Memory B cell (primary cell): ENCODE measurements at regions not wholly inside any gene's neighbourhood (a gene's known extent, or its start where the extent isn't known, plus 50 kb on each side); places are given as distances from the start of the nearest gene placed in this dataset.
"Not testable (repeated sequence)": the region's sequence is repeated elsewhere in the genome, so short reads cannot be mapped to it uniquely, and the experiment has no call there.

ENCODE experiments used
- ATAC-seq: fragments of 150-1000 bp; cut with Tn5 transposase; 2 replicates; pipeline ENCODE4 v1.10.0; 2021; ENCODE audit warnings: low read depth, mild to moderate bottlenecking, moderate library complexity
- DNase-seq, 2 donors: peaks; one replicate each; pipeline ENCODE4 v3.0.0; 2022; ENCODE audit warnings: low spot score in 2 of 2
- H3K27ac Mint-ChIP-seq: one replicate; pipeline ENCODE4 v1.8.0; 2022; ENCODE audit warnings: mild to moderate bottlenecking, moderate library complexity, mixed read lengths
- H3K27me3 Mint-ChIP-seq: one replicate; pipeline ENCODE4 v1.8.0; 2022; ENCODE audit warnings: mixed read lengths
- H3K36me3 Mint-ChIP-seq: one replicate; pipeline ENCODE4 v1.8.0; 2022; ENCODE audit warnings: mild to moderate bottlenecking, mixed read lengths
- H3K4me1 Mint-ChIP-seq: one replicate; pipeline ENCODE4 v1.8.0; 2022; ENCODE audit warnings: mixed read lengths
- H3K4me3 Mint-ChIP-seq: one replicate; pipeline ENCODE4 v1.8.0; 2022; ENCODE audit warnings: mild to moderate bottlenecking, moderate library complexity, mixed read lengths
- H3K9me3 Mint-ChIP-seq: one replicate; pipeline ENCODE4 v1.8.0; 2022; ENCODE audit warnings: mixed read lengths

- no peaks in the 10 kb centered on the region for H3K9me3 Mint-ChIP-seq
- no peak for ATAC-seq
- no peak overlapping the region for H3K4me3 Mint-ChIP-seq
- no peak for DNase-seq
- no peaks in the 10 kb centered on the region for H3K36me3 Mint-ChIP-seq
- H3K4me1 Mint-ChIP-seq: no peaks in the 10 kb centered on the region
- no peak overlapping the region for H3K27ac Mint-ChIP-seq
- no peaks in the 10 kb centered on the region for H3K27me3 Mint-ChIP-seq
Observed at GRCh38 chr9:78676009-78676408, 379.1 kb downstream of the PSAT1 start.

GRCh38 chr9:78676623-78677022 lies 379.7 kb downstream of the PSAT1 start:
- Mint-ChIP-seq H3K4me1 (no peaks in the 10 kb centered on the region), H3K4me3 (no peak overlapping the region), H3K27ac (no peak overlapping the region), H3K9me3 (no peaks in the 10 kb centered on the region), H3K27me3 (no peaks in the 10 kb centered on the region), H3K36me3 (no peaks in the 10 kb centered on the region)
- DNase-seq: no peak
- ATAC-seq: no peak

DNA sequence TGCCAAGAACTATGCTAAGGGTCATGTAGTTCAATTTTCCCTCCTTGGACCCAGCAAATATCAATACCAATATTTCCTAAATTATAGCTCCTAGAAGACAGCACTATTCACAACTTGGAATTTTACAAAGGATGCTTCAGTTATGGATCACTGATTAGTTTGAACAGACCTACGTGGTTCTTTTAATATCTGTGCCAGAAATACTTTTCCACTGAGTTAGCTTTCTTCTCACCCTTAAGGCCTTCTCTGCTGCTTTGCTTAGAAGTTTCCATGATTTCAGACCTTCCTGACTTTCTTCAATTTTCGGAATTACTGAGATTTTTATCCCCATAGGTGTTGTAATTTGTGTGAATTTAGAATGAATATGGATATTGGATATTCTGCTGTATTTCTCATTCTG lies 380.4 kb downstream of the PSAT1 start:
- DNase-seq: no peak
- Mint-ChIP-seq H3K4me1 (no peaks in the 10 kb centered on the region), H3K36me3 (no peaks in the 10 kb centered on the region), H3K27ac (no peak overlapping the region), H3K27me3 (no peaks in the 10 kb centered on the region), H3K9me3 (no peaks in the 10 kb centered on the region), H3K4me3 (no peak overlapping the region)
- ATAC-seq: no peak

- no peak overlapping the region for H3K4me3 Mint-ChIP-seq
- no peaks in the 10 kb centered on the region for H3K36me3 Mint-ChIP-seq
- ATAC-seq (no peak), DNase-seq (no peak)
- peaks cover 1% of the 10 kb centered on the region for H3K27me3 Mint-ChIP-seq
- no peak overlapping the region for H3K27ac Mint-ChIP-seq
- H3K4me1 Mint-ChIP-seq: no peaks in the 10 kb centered on the region
- peaks cover 1% of the 10 kb centered on the region for H3K9me3 Mint-ChIP-seq
Observed at GRCh38 chr9:78678877-78679276, 382.0 kb downstream of the PSAT1 start.

- peaks cover 1% of the 10 kb centered on the region for H3K9me3 Mint-ChIP-seq
- H3K27me3 Mint-ChIP-seq: peaks cover 1% of the 10 kb centered on the region
- H3K4me3 Mint-ChIP-seq: no peak overlapping the region
- no peaks in the 10 kb centered on the region for H3K36me3 Mint-ChIP-seq
- no peak overlapping the region for H3K27ac Mint-ChIP-seq
- ATAC-seq (no peak), DNase-seq (no peak)
- H3K4me1 Mint-ChIP-seq: no peaks in the 10 kb centered on the region
Observed at GRCh38 chr9:78680196-78680595, 383.3 kb downstream of the PSAT1 start.

- no peaks in the 10 kb centered on the region for H3K36me3 Mint-ChIP-seq
- H3K9me3 Mint-ChIP-seq: peaks cover 1% of the 10 kb centered on the region
- no peaks in the 10 kb centered on the region for H3K4me1 Mint-ChIP-seq
Observed at GRCh38 chr9:78682216-78682615, 385.3 kb downstream of the PSAT1 start.

GRCh38 chr9:78685471-78685870 lies 388.5 kb downstream of the PSAT1 start:
- no peak for ATAC-seq
- H3K9me3 Mint-ChIP-seq: peaks cover 1% of the 10 kb centered on the region
- no peak for DNase-seq
- H3K27me3 Mint-ChIP-seq: peaks cover 1% of the 10 kb centered on the region
- H3K36me3 Mint-ChIP-seq: no peaks in the 10 kb centered on the region
- no peak overlapping the region for H3K4me3 Mint-ChIP-seq
- H3K27ac Mint-ChIP-seq: no peak overlapping the region
- H3K4me1 Mint-ChIP-seq: no peaks in the 10 kb centered on the region

More at GRCh38 chr9:78682216-78682615, 385.3 kb downstream of the PSAT1 start:
- DNase-seq (no peak), ATAC-seq (no peak)
- no peak overlapping the region for H3K27ac Mint-ChIP-seq
- no peak overlapping the region for H3K4me3 Mint-ChIP-seq
- peaks cover 1% of the 10 kb centered on the region for H3K27me3 Mint-ChIP-seq

GRCh38 chr9:78688796-78689195 lies 391.9 kb downstream of the PSAT1 start:
- H3K4me3 Mint-ChIP-seq: no peak overlapping the region

GRCh38 chr9:78691542-78691941 lies 394.6 kb downstream of the PSAT1 start:
- Mint-ChIP-seq H3K9me3 (no peaks in the 10 kb centered on the region), H3K4me1 (peaks cover 16% of the 10 kb centered on the region), H3K27ac (no peak overlapping the region), H3K27me3 (no peaks in the 10 kb centered on the region), H3K36me3 (no peaks in the 10 kb centered on the region), H3K4me3 (no peak overlapping the region)
- ATAC-seq: no peak
- DNase-seq: no peak

More at GRCh38 chr9:78688796-78689195, 391.9 kb downstream of the PSAT1 start:
- Mint-ChIP-seq H3K27ac (no peak overlapping the region), H3K36me3 (no peaks in the 10 kb centered on the region), H3K27me3 (no peaks in the 10 kb centered on the region), H3K9me3 (no peaks in the 10 kb centered on the region), H3K4me1 (peaks cover 8% of the 10 kb centered on the region)
- no peak for ATAC-seq
- DNase-seq: no peak

- no peaks in the 10 kb centered on the region for H3K9me3 Mint-ChIP-seq
- ATAC-seq (peak; percentile 36), DNase-seq (no peak)
- no peaks in the 10 kb centered on the region for H3K27me3 Mint-ChIP-seq
- H3K4me1 Mint-ChIP-seq: peaks cover 16% of the 10 kb centered on the region
- H3K36me3 Mint-ChIP-seq: no peaks in the 10 kb centered on the region
- H3K4me3 Mint-ChIP-seq: peak overlapping the region; percentile 63
- H3K27ac Mint-ChIP-seq: no peak overlapping the region
Observed at GRCh38 chr9:78692871-78693270, 395.9 kb downstream of the PSAT1 start.

DNA sequence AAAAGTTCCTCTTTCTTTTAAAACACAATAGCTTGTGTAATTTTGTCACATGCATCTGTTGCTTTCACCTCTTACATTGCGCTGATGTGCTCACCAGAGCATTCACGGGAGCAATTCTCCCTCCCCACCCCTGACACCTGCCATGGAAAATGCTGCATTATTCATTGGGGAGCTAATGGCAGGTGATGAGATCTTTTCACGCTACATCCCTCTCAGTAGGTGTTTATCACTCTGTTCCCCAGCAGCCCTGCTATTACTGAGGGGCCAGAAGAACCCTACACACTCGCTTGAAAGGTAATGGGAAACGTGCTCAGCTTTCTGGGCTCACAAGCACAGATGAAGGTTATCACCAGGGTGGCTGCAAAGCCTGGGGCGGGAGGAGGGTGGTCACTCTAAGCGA lies 398.0 kb downstream of the PSAT1 start:
- H3K27me3 Mint-ChIP-seq: no peaks in the 10 kb centered on the region
- peak overlapping the region; percentile 72 for H3K4me3 Mint-ChIP-seq
- H3K4me1 Mint-ChIP-seq: peaks cover 16% of the 10 kb centered on the region
- ATAC-seq (peak; percentile 79), DNase-seq (no peak)
- H3K9me3 Mint-ChIP-seq: no peaks in the 10 kb centered on the region
- H3K27ac Mint-ChIP-seq: peak overlapping the region; percentile 53
- no peaks in the 10 kb centered on the region for H3K36me3 Mint-ChIP-seq

- ATAC-seq (peak; percentile 33), DNase-seq (no peak)
- H3K36me3 Mint-ChIP-seq: no peaks in the 10 kb centered on the region
- peak overlapping the region; percentile 72 for H3K4me3 Mint-ChIP-seq
- H3K27me3 Mint-ChIP-seq: no peaks in the 10 kb centered on the region
- no peaks in the 10 kb centered on the region for H3K9me3 Mint-ChIP-seq
- peaks cover 16% of the 10 kb centered on the region for H3K4me1 Mint-ChIP-seq
- H3K27ac Mint-ChIP-seq: peak overlapping the region; percentile 53
Observed at GRCh38 chr9:78695519-78695918, 398.6 kb downstream of the PSAT1 start.

GRCh38 chr9:78697618-78698017 lies 400.7 kb downstream of the PSAT1 start:
- Mint-ChIP-seq H3K36me3 (no peaks in the 10 kb centered on the region), H3K4me1 (peaks cover 15% of the 10 kb centered on the region), H3K27me3 (no peaks in the 10 kb centered on the region), H3K27ac (no peak overlapping the region), H3K9me3 (no peaks in the 10 kb centered on the region), H3K4me3 (no peak overlapping the region)
- no peak for ATAC-seq
- DNase-seq: no peak

DNA sequence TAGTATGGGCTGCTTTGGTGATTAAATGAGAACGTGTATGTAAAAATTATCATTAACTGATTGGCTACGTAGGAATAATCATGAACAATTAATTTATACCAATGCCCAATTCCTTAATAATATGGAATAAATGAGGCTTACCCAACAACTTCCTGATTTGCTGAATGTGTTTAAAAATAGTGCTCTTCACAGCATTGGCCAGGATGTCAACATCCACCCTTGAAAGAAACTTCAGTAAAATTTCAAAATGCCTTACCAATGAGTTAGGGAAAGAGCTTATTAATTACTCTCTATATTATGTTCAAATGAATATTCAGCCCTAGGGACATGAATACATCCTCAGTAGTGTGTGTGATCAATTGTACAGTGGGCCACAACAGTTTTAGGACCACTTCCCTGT lies 401.4 kb downstream of the PSAT1 start:
- DNase-seq: no peak
- ATAC-seq: no peak
- H3K27me3 Mint-ChIP-seq: no peaks in the 10 kb centered on the region
- H3K27ac Mint-ChIP-seq: no peak overlapping the region
- peaks cover 10% of the 10 kb centered on the region for H3K4me1 Mint-ChIP-seq
- H3K36me3 Mint-ChIP-seq: no peaks in the 10 kb centered on the region
- H3K9me3 Mint-ChIP-seq: no peaks in the 10 kb centered on the region
- H3K4me3 Mint-ChIP-seq: no peak overlapping the region

- not testable (repeated sequence) for H3K9me3 Mint-ChIP-seq, H3K36me3 Mint-ChIP-seq, H3K4me3 Mint-ChIP-seq, ATAC-seq, DNase-seq, H3K27me3 Mint-ChIP-seq, H3K4me1 Mint-ChIP-seq
- H3K27ac Mint-ChIP-seq: peak overlapping the region; percentile 12
Observed at GRCh38 chr9:78699217-78699616, 402.3 kb downstream of the PSAT1 start.
